ENCODE measurements at regions not wholly inside any gene's neighbourhood (a gene's known extent, or its start where the extent isn't known, plus 50 kb on each side); places are given as distances from the start of the nearest gene placed in this dataset.

DNA sequence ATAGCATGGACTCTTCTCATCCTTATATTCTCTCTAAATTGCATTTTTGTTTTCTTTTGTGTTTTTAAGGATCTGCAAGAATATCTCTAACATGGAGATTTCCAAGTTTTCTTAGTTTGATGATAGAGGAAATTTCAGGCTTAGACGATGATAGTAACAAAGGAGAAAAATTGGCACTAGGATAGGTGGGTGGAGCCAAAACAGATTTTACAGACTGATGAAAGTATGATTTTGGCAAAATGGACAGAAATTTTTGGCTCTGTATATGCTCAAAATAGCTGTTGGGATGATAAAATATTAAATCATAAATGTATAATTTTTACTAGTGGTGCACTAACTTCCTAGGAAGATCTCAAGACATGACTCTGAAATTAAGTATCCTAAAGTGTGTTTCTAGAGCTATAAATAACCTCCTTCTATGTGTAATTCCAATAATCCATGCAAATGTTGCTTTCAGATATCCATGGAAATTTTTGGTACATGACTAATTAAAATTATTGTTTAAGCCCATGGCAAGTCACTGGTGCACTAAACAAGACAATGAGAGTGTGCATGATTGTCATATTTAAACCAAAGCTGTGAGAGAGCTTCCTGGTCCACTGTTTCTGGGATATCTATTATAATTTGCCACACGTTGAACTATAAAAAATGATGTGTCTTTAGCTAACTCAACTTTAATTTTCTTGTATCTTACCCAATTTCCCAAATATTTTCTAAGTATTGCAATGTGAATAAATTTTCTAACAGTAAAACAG, 55.8 kb upstream of the NBEA start:
- no peak for DNase-seq (ENCODE audit: low spot score)

DNA sequence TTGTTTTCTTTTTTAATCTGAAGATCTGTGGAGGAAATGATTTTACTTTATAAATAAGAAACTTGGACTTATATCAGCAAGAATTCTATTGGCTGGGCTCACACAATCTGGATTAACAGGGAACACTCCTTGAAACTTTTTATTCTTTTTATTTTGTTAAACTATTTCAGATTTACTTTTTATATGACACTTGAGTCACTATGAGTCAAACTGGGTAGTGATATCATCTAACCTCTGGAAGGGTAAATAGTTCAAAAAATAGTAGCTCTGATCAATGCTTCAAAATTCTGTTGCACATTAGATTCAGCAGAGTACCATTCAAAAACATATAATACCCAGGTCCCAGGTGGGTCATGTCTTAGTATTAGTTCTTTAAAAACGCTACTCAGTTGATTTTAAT, 55.1 kb upstream of the NBEA start:
- no peak for DNase-seq (ENCODE audit: low spot score)

Measured in AG20443 (cell line).